ENCODE measurements at regions not wholly inside any gene's neighbourhood (a gene's known extent, or its start where the extent isn't known, plus 50 kb on each side); places are given as distances from the start of the nearest gene placed in this dataset.

- peak; percentile 83 for DNase-seq (ENCODE audit: low spot score)
Observed at GRCh38 chr12:130017591-130018449, 114.0 kb upstream of the TMEM132D start.

GRCh38 chr12:130018614-130019013 lies 114.8 kb upstream of the TMEM132D start:
- DNase-seq (ENCODE audit: low spot score): no peak

GRCh38 chr12:130026608-130027176 lies 122.9 kb upstream of the TMEM132D start:
- DNase-seq (ENCODE audit: low spot score): no peak

GRCh38 chr12:130027798-130028197 lies 124.0 kb upstream of the TMEM132D start:
- no peak for DNase-seq (ENCODE audit: low spot score)

- DNase-seq (ENCODE audit: low spot score): no peak
Observed at GRCh38 chr12:130029151-130029550, 125.3 kb upstream of the TMEM132D start.

- no peak for DNase-seq (ENCODE audit: low spot score)
Observed at GRCh38 chr12:130031041-130031440, 127.2 kb upstream of the TMEM132D start.

GRCh38 chr12:130031571-130032189 lies 127.9 kb upstream of the TMEM132D start:
- DNase-seq (ENCODE audit: low spot score): peak; percentile 35

GRCh38 chr12:130041983-130042812 lies 120.1 kb upstream of the FZD10 start:
- DNase-seq (ENCODE audit: low spot score): peak; percentile 46

- no peak for DNase-seq (ENCODE audit: low spot score)
Observed at GRCh38 chr12:130043685-130044406, 118.4 kb upstream of the FZD10 start.

GRCh38 chr12:130044991-130045621 lies 117.2 kb upstream of the FZD10 start:
- DNase-seq (ENCODE audit: low spot score): no peak

GRCh38 chr12:130049666-130050065 lies 112.6 kb upstream of the FZD10 start:
- no peak for DNase-seq (ENCODE audit: low spot score)

GRCh38 chr12:130051900-130052299 lies 110.4 kb upstream of the FZD10 start:
- DNase-seq (ENCODE audit: low spot score): no peak

GRCh38 chr12:130053651-130054069 lies 108.6 kb upstream of the FZD10 start:
- no peak for DNase-seq (ENCODE audit: low spot score)

- no peak for DNase-seq (ENCODE audit: low spot score)
Observed at GRCh38 chr12:130054803-130055202, 107.5 kb upstream of the FZD10 start.

- no peak for DNase-seq (ENCODE audit: low spot score)
Observed at GRCh38 chr12:130058926-130059472, 103.3 kb upstream of the FZD10 start.

- DNase-seq (ENCODE audit: low spot score): no peak
Observed at GRCh38 chr12:130063866-130064265, 98.4 kb upstream of the FZD10 start.

- no peak for DNase-seq (ENCODE audit: low spot score)
Observed at GRCh38 chr12:130064999-130065398, 97.3 kb upstream of the FZD10 start.

GRCh38 chr12:130066742-130067141 lies 95.5 kb upstream of the FZD10 start:
- DNase-seq (ENCODE audit: low spot score): no peak

GRCh38 chr12:130068741-130069140 lies 93.5 kb upstream of the FZD10 start:
- no peak for DNase-seq (ENCODE audit: low spot score)

- peak; percentile 58 for DNase-seq (ENCODE audit: low spot score)
Observed at GRCh38 chr12:130070126-130070611, 92.1 kb upstream of the FZD10 start.

GRCh38 chr12:130073721-130074120 lies 88.5 kb upstream of the FZD10 start:
- no peak for DNase-seq (ENCODE audit: low spot score)
